ENCODE measurements at regions not wholly inside any gene's neighbourhood (a gene's known extent, or its start where the extent isn't known, plus 50 kb on each side); places are given as distances from the start of the nearest gene placed in this dataset.

- no peak for TF ChIP-seq CTCF (IDR thresholded peaks at IDR 0.05; ENCODE audit: control insufficient read depth, insufficient read depth, low read depth, low read length, missing control alignments)
- H3K4me3 ChIP-seq (ENCODE audit: control insufficient read depth, low read depth, low read length): no peak overlapping the region
- no peak for DNase-seq (ENCODE audit: low read depth)
Measured at GRCh38 chr4:180634306-180634705, 1608.9 kb upstream of the TENM3 start.

GRCh38 chr4:180635281-180635680 is 1607.9 kb upstream of the TENM3 start:
- no peak overlapping the region for H3K4me3 ChIP-seq (ENCODE audit: control insufficient read depth, low read depth, low read length)
- no peak for DNase-seq (ENCODE audit: low read depth)
- TF ChIP-seq CTCF (IDR thresholded peaks at IDR 0.05; ENCODE audit: control insufficient read depth, insufficient read depth, low read depth, low read length, missing control alignments): no peak

GRCh38 chr4:180636696-180637404 is 1606.4 kb upstream of the TENM3 start:
- TF ChIP-seq CTCF (IDR thresholded peaks at IDR 0.05; ENCODE audit: control insufficient read depth, insufficient read depth, low read depth, low read length, missing control alignments): no peak
- DNase-seq (ENCODE audit: low read depth): no peak
- no peak overlapping the region for H3K4me3 ChIP-seq (ENCODE audit: control insufficient read depth, low read depth, low read length)

- DNase-seq (ENCODE audit: low read depth): no peak
- no peak for TF ChIP-seq CTCF (IDR thresholded peaks at IDR 0.05; ENCODE audit: control insufficient read depth, insufficient read depth, low read depth, low read length, missing control alignments)
- no peak overlapping the region for H3K4me3 ChIP-seq (ENCODE audit: control insufficient read depth, low read depth, low read length)
Measured at GRCh38 chr4:180637616-180638015, 1605.6 kb upstream of the TENM3 start.

- no peak for TF ChIP-seq CTCF (IDR thresholded peaks at IDR 0.05; ENCODE audit: control insufficient read depth, insufficient read depth, low read depth, low read length, missing control alignments)
- no peak for DNase-seq (ENCODE audit: low read depth)
- no peak overlapping the region for H3K4me3 ChIP-seq (ENCODE audit: control insufficient read depth, low read depth, low read length)
Measured at GRCh38 chr4:180640193-180640592, 1603.0 kb upstream of the TENM3 start.

GRCh38 chr4:180641495-180641894 is 1601.7 kb upstream of the TENM3 start:
- no peak for TF ChIP-seq CTCF (IDR thresholded peaks at IDR 0.05; ENCODE audit: control insufficient read depth, insufficient read depth, low read depth, low read length, missing control alignments)
- H3K4me3 ChIP-seq (ENCODE audit: control insufficient read depth, low read depth, low read length): no peak overlapping the region
- DNase-seq (ENCODE audit: low read depth): no peak

Data from AG09309 (cell line).